Stimulated activated CD4-positive, alpha-beta T cell treated with anti-CD3 and anti-CD28 coated beads, Interleukin-4, amount 100 ng/mL, for 48 hours (primary cell): ENCODE measurements at regions not wholly inside any gene's neighbourhood (a gene's known extent, or its start where the extent isn't known, plus 50 kb on each side); places are given as distances from the start of the nearest gene placed in this dataset.

ENCODE experiments used
- DNase-seq, 2 donors: peaks; one replicate each; pipeline ENCODE4 v3.0.0-alpha.2; 2020; ENCODE audit warnings: low read depth in 2 of 2

DNA sequence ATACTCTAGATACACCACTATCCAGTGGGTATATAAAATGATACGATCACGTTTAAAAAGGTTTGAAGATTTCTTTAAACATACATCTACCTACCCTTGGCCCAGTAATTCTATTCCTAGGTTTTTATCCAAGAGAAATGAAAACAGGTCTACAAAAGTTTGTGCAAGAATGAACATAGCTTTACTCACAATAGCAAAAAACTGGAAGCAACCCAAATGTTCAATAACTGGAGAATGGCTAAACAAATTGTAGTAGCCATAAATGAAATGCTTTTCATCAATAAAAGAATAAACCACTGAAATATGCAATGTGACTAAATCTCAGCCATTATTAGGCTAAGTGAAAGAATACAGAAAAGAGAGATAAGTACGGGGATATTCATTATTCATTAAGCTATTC is 438.9 kb downstream of the ARHGEF28 start:
- no peak for DNase-seq

DNA sequence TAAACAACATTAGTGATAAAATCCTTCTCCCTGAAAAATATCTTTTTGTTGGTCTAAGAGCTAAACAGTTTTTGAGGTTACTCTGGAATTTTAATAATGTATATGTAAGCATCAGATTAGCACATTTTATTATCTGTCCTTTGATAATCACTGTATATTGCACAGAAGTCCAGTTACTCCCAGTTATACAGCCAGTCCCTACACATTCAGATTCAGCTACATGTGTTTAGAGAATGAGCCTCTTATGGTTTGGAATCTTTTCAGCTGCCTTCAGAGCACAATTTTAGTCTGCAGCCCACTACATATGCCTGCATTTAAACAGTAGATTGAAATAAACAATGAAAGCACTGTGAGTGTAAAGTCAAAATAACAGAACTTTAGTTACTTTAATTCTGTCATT is 438.2 kb downstream of the ARHGEF28 start:
- DNase-seq, result no peak

DNA sequence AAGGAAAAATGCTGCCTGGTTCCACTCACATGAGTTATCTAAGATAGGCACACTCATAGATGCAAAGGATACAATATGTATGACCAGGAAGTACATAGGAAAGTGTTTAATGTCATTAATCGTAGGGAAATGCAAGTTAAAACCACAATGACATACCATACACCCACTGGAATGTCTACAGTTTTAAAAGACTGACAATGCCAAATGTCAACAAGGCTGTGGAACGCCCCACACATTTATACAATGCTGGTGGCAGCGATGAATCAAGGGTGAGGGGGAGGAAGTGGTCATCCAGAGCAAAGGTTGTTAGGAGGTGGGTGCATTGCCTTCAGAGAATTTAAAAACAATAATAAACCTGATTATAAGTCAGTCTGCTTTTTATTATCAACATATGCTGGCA is 437.8 kb downstream of the ARHGEF28 start:
- no peak for DNase-seq

DNA sequence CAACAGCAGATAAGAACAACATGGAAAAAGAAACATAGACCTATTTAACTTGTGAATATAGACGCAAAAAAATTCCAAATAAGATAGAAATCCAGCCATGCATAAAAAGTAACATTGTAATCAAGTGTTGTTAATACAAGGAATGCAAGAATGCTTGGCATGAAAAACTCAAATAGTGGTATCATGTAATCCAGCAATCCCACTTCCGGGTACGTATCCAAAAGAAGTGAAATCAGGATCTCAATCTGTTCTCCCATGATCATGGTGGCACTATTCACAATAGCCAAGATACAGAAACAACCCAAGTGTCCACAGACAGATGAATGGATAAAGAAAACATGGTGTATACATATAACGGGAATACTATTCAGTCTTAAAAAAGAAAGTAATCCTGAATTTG is 437.4 kb downstream of the ARHGEF28 start:
- DNase-seq, result no peak

- DNase-seq, result no peak
Measured at GRCh38 chr5:74061292-74061691, 435.3 kb downstream of the ARHGEF28 start.

GRCh38 chr5:74059706-74060105 is 433.7 kb downstream of the ARHGEF28 start:
- no peak for DNase-seq

GRCh38 chr5:74056789-74057164 is 430.8 kb downstream of the ARHGEF28 start:
- no peak for DNase-seq

DNA sequence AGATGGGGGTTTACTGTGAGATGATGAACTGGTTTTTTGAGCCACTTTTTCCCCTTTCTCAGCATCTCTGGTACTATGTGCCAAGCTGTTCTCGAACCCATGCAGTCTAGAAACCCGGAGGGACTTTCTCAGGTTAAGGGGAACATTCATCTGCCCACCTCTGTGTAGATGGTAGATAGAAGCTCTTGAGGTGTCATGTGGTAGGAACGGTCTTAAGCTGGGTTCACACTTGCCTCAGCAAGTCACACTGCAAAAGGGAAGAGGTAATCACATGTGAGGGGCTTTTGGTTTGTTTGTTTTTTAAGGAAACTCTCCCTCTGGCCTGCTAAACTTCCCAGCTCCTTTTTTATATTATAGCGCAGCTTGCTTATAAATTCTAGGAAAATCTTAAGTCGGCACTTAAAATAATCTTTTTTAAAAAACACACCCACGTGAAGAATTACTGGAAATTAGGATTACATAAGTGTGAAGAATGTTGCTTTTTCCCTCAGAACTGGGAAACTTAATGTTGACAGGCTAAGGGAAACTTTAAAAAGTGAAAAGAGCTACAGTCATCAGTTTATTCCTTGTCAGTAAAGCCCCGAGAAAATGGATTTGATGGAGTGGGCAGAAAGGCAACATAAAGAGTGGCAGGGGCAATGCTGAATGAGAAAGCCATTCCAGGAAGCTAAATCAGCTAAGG is 430.3 kb downstream of the ARHGEF28 start:
- no peak for DNase-seq

- no peak for DNase-seq
Measured at GRCh38 chr5:74055486-74056106, 429.6 kb downstream of the ARHGEF28 start.

DNA sequence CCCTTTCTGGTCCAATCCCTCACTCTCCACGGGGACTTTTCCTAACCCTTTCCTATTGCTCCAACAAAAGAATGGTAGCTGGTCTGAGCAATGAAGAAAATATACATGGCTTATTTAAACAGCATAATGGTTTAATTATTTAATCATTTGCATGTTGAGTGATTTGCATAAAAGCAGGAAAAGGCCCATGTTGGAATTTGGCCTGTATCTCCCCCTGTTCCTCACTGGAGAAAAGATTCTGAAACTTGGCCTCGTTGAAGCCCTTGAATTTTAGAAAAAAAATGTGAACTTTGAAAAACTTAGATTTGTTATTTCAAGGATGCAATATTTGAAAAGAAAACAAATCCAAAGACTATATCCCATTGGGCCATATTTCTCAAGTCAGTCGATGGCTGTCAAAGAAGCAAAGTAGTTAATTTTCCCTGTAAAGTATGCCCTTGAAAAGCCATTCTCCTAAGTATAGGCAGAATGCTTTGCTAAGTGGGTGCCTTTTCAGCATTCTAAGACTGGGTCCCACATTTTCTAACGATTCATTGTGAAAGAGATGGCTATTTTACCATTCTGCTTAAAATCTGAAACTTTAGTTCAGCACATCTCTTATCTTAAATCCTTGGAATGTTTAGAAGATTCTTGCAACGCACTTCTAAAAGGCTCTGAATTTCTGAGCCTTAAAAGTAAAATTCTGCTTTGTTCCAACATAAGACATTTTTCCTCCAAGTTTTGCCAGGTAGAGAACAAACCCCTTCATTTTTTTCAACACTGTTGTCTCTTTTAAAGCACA is 428.8 kb downstream of the ARHGEF28 start:
- DNase-seq, result no peak

DNA sequence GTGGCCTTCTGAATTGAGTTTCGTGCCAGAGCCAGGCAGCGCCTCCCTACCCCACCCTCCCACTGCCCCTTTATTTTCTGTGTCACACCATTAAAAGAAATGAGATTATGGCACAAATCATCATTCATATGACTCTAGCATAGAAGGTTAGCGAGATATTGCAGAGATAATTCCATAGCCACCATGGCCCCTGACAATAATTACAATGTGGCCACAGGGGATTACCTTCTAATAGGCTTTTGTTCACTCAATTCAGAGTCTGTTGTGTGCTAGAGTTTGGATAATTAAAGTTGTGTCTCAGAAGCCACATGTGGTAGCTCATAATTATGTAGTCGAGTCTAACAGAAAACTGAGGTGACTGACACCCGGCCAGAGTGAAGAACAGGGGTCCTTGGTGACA is 428.1 kb downstream of the ARHGEF28 start:
- DNase-seq, result no peak

DNA sequence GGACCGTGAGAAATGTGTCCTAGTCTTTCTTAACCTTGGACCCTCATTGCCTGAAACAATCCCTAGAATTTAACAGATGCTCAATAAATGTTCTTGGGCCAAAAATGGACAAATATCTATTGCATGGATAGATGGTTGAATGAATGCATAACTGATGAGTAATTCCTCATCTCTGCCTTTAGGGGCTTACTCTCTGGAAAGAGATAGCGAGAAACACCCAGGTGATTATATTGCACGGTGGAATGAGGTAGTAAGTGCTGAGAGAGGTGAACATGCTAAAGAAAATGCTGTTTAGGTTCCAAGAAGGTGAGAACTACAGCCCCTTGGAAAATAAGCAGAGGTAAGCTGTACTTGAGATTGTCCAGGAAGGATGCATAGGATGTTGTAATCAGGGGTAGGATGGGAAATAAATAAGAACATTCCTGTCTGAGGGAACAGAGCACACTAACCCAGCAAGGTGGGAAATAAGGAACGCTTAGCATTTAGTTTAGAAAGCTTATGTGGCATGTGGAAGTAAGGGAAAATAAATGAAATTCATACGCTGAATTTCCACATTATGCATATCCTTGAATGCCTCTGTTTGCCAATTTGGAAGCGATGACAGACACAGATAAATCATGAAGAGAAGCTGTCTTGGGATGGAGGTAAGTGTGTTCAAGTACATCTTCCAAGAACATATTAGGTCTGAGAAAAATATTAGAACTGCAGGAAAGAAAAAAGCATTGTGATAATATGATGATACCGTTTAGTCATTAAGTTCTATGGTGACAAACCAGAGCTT is 426.6 kb downstream of the ARHGEF28 start:
- no peak for DNase-seq

- no peak for DNase-seq
Measured at GRCh38 chr5:74051076-74051475, 425.1 kb downstream of the ARHGEF28 start.

DNA sequence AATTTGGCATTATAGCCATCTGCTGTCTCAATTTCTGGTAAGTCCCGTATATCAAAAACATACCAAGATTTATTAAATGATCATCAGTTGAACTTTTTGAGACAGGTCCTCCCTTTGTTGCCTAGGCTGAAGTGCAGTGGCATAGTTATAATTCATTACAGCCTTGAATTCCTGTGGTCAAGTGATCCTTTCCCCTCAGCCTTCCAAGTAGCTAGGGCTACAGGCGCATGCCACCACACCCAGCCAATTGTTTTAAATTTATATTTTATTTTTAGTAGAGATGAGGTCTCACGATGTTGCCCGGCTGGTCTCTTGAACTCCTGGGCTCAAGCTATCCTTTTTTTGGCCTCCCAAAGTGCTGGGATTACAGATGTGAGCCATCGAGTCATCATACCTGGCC is 418.9 kb downstream of the ARHGEF28 start:
- no peak for DNase-seq

GRCh38 chr5:74042959-74043358 is 417.0 kb downstream of the ARHGEF28 start:
- DNase-seq, result no peak

DNA sequence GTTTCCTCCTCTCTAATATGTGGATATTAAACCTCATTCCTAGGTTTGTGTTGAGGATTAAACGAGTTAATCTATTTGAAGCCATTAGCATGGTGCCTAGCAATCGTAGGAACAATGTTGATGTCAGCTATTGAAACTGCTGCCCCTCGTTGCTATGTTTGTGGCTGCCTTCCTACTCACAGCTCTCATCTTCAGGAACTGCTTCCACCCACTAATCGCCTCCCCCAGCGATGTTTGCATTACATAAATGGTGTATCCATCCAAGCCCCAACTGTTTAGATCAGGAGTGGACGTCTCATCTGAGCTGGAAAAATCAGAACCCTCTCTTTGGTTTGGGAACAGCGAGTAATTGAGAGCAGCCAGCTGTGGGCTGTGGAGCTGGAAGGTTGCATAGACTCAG is 416.6 kb downstream of the ARHGEF28 start:
- no peak for DNase-seq

GRCh38 chr5:74041913-74042312 is 415.9 kb downstream of the ARHGEF28 start:
- no peak for DNase-seq

- no peak for DNase-seq
Measured at GRCh38 chr5:74040811-74041491, 415.0 kb downstream of the ARHGEF28 start.

- no peak for DNase-seq
Measured at GRCh38 chr5:74040065-74040551, 414.1 kb downstream of the ARHGEF28 start.

- DNase-seq, result no peak
Measured at GRCh38 chr5:74037321-74037720, 411.3 kb downstream of the ARHGEF28 start.

- DNase-seq, result no peak
Measured at GRCh38 chr5:74035521-74035937, 409.5 kb downstream of the ARHGEF28 start.
